IMR-90 (cell line): ENCODE measurements at regions not wholly inside any gene's neighbourhood (a gene's known extent, or its start where the extent isn't known, plus 50 kb on each side); places are given as distances from the start of the nearest gene placed in this dataset.

Source experiments
- ATAC-seq: fragments of 200-7000 bp; cut with Tn5 transposase; 2 replicates; pipeline ENCODE4 v1.9.1; 2020; ENCODE audit warnings: low read depth, mild to moderate bottlenecking, moderate library complexity
- BruUV-seq: library from RNA; stranded (reverse); fragments of 400-500 nt; replicated peaks from 2 replicates; lab custom pipeline; 2021; lab: Mats Ljungman, UMichigan
- CTCF ChIA-PET: fragments of 300-600 bp; formaldehyde crosslinking; extraction: SDS; loops from one replicate; lab custom pipeline; 2021; ENCODE audit warnings: antibody characterized with exemption; lab: Yijun Ruan, JAX
- POLR2A ChIA-PET: fragments of 300-600 bp; sonication (Branson Sonifier 250); formaldehyde crosslinking; loops from one replicate; lab custom pipeline; 2022; ENCODE audit warnings: antibody characterized with exemption; ENCODE audit not compliant: unreplicated experiment; lab: Charles Lee
- DNase-seq: peaks from one replicate; pipeline ENCODE4 v3.0.0; 2013
- H2AFZ ChIP-seq: replicated peaks from 2 replicates; pipeline ENCODE3; 2013; ENCODE audit warnings: low read length, mild to moderate bottlenecking; ENCODE audit not compliant: poor library complexity
- H2AK5ac ChIP-seq: 2 replicates; pipeline ENCODE4 v1.6.1; 2013; ENCODE audit warnings: low read depth, low read length, inconsistent platforms
- H2AK9ac ChIP-seq: replicated peaks from 2 replicates; pipeline ENCODE3; 2013; ENCODE audit warnings: mild to moderate bottlenecking, low read depth, low read length, moderate library complexity; ENCODE audit not compliant: poor library complexity
- H2BK120ac ChIP-seq: 2 replicates; pipeline ENCODE4 v1.6.1; 2013; ENCODE audit warnings: low read depth, low read length, inconsistent platforms
- H2BK15ac ChIP-seq: 3 replicates; pipeline ENCODE4 v1.6.1; 2013; ENCODE audit warnings: low read depth, low read length, inconsistent platforms
- H2BK20ac ChIP-seq: 2 replicates; pipeline ENCODE4 v1.6.1; 2013; ENCODE audit warnings: low read depth, mild to moderate bottlenecking, inconsistent platforms, low read length, moderate library complexity
- H2BK5ac ChIP-seq: 2 replicates; pipeline ENCODE4 v1.6.1; 2013; ENCODE audit warnings: mild to moderate bottlenecking, low read depth, low read length, inconsistent platforms; ENCODE audit not compliant: poor library complexity, severe bottlenecking
- H3K14ac ChIP-seq: replicated peaks from 2 replicates; pipeline ENCODE4 v1.6.1; 2013; ENCODE audit warnings: low read depth, low read length, inconsistent platforms
- H3K18ac ChIP-seq: 2 replicates; pipeline ENCODE4 v1.6.1; 2013; ENCODE audit warnings: low read depth, low read length, control low read depth
- H3K23ac ChIP-seq: 2 replicates; pipeline ENCODE4 v1.6.1; 2013; ENCODE audit warnings: low read depth, low read length, inconsistent platforms
- H3K27ac ChIP-seq: 2 replicates; pipeline ENCODE4 v1.5.1; 2013; ENCODE audit warnings: mild to moderate bottlenecking, control low read depth, low read length; ENCODE audit not compliant: insufficient read depth
- H3K27me3 ChIP-seq: 2 replicates; pipeline ENCODE4 v1.6.1; 2013; ENCODE audit warnings: low read length; ENCODE audit not compliant: control insufficient read depth, insufficient read depth
- H3K36me3 ChIP-seq: 2 replicates; pipeline ENCODE4 v1.6.1; 2013; ENCODE audit warnings: low read length, mixed read lengths; ENCODE audit not compliant: control insufficient read depth, insufficient read depth
- H3K4ac ChIP-seq: 2 replicates; pipeline ENCODE4 v1.6.1; 2013; ENCODE audit warnings: low read depth, low read length, inconsistent platforms
- H3K4me1 ChIP-seq: 2 replicates; pipeline ENCODE4 v1.6.1; 2013; ENCODE audit warnings: low read length, mixed read lengths; ENCODE audit not compliant: control insufficient read depth, insufficient read depth
- H3K4me2 ChIP-seq: 2 replicates; pipeline ENCODE4 v1.6.1; 2013; ENCODE audit warnings: low read depth, mild to moderate bottlenecking, control low read depth, low read length, moderate library complexity
- H3K4me3 ChIP-seq: 2 replicates; pipeline ENCODE4 v1.5.1; 2013; ENCODE audit warnings: low read depth, mild to moderate bottlenecking, control low read depth, low read length, moderate library complexity; ENCODE audit not compliant: insufficient read depth
- H3K56ac ChIP-seq: 2 replicates; pipeline ENCODE4 v1.6.1; 2013; ENCODE audit warnings: low read length, inconsistent platforms; ENCODE audit not compliant: insufficient read depth; ENCODE audit errors: extremely low read depth
- H3K79me1 ChIP-seq, 2 experiments: 2 replicates each; pipeline ENCODE4 v1.6.1; 2013; ENCODE audit warnings: low read length in 2 of 2, inconsistent platforms in 1 of 2, low read depth in 1 of 2
- H3K9ac ChIP-seq: 2 replicates; pipeline ENCODE4 v1.6.1; 2013; ENCODE audit warnings: low read depth, low read length, control low read depth
- H3K9me1 ChIP-seq: 2 replicates; pipeline ENCODE4 v1.6.1; 2013; ENCODE audit warnings: low read length, inconsistent platforms; ENCODE audit not compliant: insufficient read depth
- H3K9me3 ChIP-seq: 2 replicates; pipeline ENCODE4 v1.6.1; 2013; ENCODE audit warnings: low read length; ENCODE audit not compliant: control insufficient read depth, insufficient read depth
- H4K20me1 ChIP-seq: 2 replicates; pipeline ENCODE4 v1.6.1; 2013; ENCODE audit warnings: low read length, inconsistent platforms; ENCODE audit not compliant: insufficient read depth
- H4K5ac ChIP-seq: 2 replicates; pipeline ENCODE4 v1.6.1; 2013; ENCODE audit warnings: mild to moderate bottlenecking, low read depth, low read length, control low read depth
- H4K8ac ChIP-seq, 2 experiments: 2 replicates each; pipeline ENCODE4 v1.6.1; 2013; ENCODE audit warnings: low read depth in 2 of 2, low read length in 2 of 2, control low read depth in 1 of 2, inconsistent platforms in 1 of 2
- H4K91ac ChIP-seq: 2 replicates; pipeline ENCODE4 v1.6.1; 2013; ENCODE audit warnings: low read depth, low read length, inconsistent platforms; ENCODE audit not compliant: insufficient read depth
- BHLHE40 ChIP-seq: fragments of 150-350 bp; IDR thresholded peaks from 2 replicates; pipeline ENCODE4 v1.6.1; 2016; ENCODE audit warnings: mild to moderate bottlenecking, low read depth, low read length
- ELK1 ChIP-seq: fragments of 150-350 bp; IDR thresholded peaks from 2 replicates; pipeline ENCODE4 v1.6.1; 2016; ENCODE audit warnings: low read depth, mild to moderate bottlenecking, low read length, moderate library complexity, borderline replicate concordance
- FOS ChIP-seq: fragments of 150-350 bp; IDR thresholded peaks from 2 replicates; pipeline ENCODE4 v1.6.1; 2016; ENCODE audit warnings: low read depth, low read length
- MAZ ChIP-seq: IDR thresholded peaks from 2 replicates; pipeline ENCODE4 v1.6.1; 2012; ENCODE audit warnings: low read depth, mild to moderate bottlenecking, low read length, improper control_type of control experiment, moderate library complexity, borderline replicate concordance
- NFE2L2 ChIP-seq: fragments of 150-350 bp; IDR thresholded peaks from 2 replicates; pipeline ENCODE4 v1.6.1; 2016; ENCODE audit warnings: low read depth, mild to moderate bottlenecking, low read length
- POLR2A ChIP-seq: IDR thresholded peaks from 2 replicates; pipeline ENCODE4 v1.6.1; 2012; ENCODE audit warnings: mild to moderate bottlenecking, low read depth, low read length
- RAD21 ChIP-seq: IDR thresholded peaks from 2 replicates; pipeline ENCODE4 v1.6.1; 2012; ENCODE audit warnings: low read length, improper control_type of control experiment
- RCOR1 ChIP-seq: IDR thresholded peaks from 2 replicates; pipeline ENCODE4 v1.6.1; 2012; ENCODE audit warnings: mild to moderate bottlenecking, low read length, improper control_type of control experiment; ENCODE audit not compliant: insufficient replicate concordance
- RFX5 ChIP-seq: IDR thresholded peaks from 2 replicates; pipeline ENCODE4 v1.8.0; 2012; ENCODE audit warnings: low read depth, mild to moderate bottlenecking, low read length, moderate library complexity
- SMC3 ChIP-seq: fragments of 150-350 bp; IDR thresholded peaks from 2 replicates; pipeline ENCODE4 v1.6.1; 2016; ENCODE audit warnings: low read depth, mild to moderate bottlenecking, antibody characterized with exemption, low read length, moderate library complexity
- WGBS, 2 experiments: methylation state at CpG; one replicate each; pipeline versions ENCODE4 v1.1.5 to v1.1.7; 2013; ENCODE audit warnings: missing lambda C conversion rate in 2 of 2; ENCODE audit not compliant: insufficient read length in 1 of 2; ENCODE audit errors: extremely low coverage in 2 of 2; 5-methylcytosine and 5-hydroxymethylcytosine counted together
- dilution Hi-C: fragments of 300-500 bp; cut with HindIII; formaldehyde crosslinking; loops from one replicate; pipeline ENCODE4 v1.14.3; 2018; ENCODE audit warnings: low sequenced_read_pairs; ENCODE audit not compliant: unreplicated experiment
- in situ Hi-C: fragments of 300-500 bp; cut with MboI; formaldehyde crosslinking; loops from 3 replicates; pipeline ENCODE4 v1.14.3; 2019; ENCODE audit warnings: low sequenced_read_pairs, inconsistent platforms, mixed read lengths
- intact Hi-C: fragments of 100-400 bp; cut with micrococcal nuclease; formaldehyde crosslinking; loops from 2 replicates; pipeline ENCODE4 v1.10.0; 2022

- H2AK9ac ChIP-seq: no peak overlapping the region
- intact Hi-C loops (no loop called here), in situ Hi-C loops (no loop called here), dilution Hi-C loops (no loop called here)
- no peak overlapping the region for H2BK20ac ChIP-seq
- H3K9me1 ChIP-seq: no peaks in the 10 kb centered on the region
- H4K91ac ChIP-seq: no peak overlapping the region
- H4K20me1 ChIP-seq: no peaks in the 10 kb centered on the region
- no peak overlapping the region for H2BK5ac ChIP-seq
- no peaks in the 10 kb centered on the region for H3K27me3 ChIP-seq
- no peak overlapping the region for H2AK5ac ChIP-seq
- no peak overlapping the region for H3K9ac ChIP-seq
- H3K9me3 ChIP-seq: no peaks in the 10 kb centered on the region
- H4K8ac ChIP-seq: no peak overlapping the region
- no peak overlapping the region for H3K56ac ChIP-seq
- H3K18ac ChIP-seq: no peak overlapping the region
- no peak overlapping the region for H3K23ac ChIP-seq
- H2AFZ ChIP-seq: no peak overlapping the region
- TF ChIP-seq SMC3: no peak
- TF ChIP-seq ELK1: no peak
- no peak for TF ChIP-seq MAZ
- no peak for TF ChIP-seq POLR2A
- TF ChIP-seq FOS: no peak
- TF ChIP-seq RCOR1: no peak
- no peak for TF ChIP-seq BHLHE40
- no peak for TF ChIP-seq RAD21
- no peak for TF ChIP-seq NFE2L2
- no peak for TF ChIP-seq RFX5
- no peak overlapping the region for H3K14ac ChIP-seq
- no peak overlapping the region for H2BK15ac ChIP-seq
- H2BK120ac ChIP-seq: no peak overlapping the region
- H3K4ac ChIP-seq: no peak overlapping the region
- no peak overlapping the region for H3K27ac ChIP-seq
- H3K4me1 ChIP-seq: no peaks in the 10 kb centered on the region
- no CpG with 5 or more reads among the region's 2 CpGs for WGBS, 2 experiments
- no peak for ATAC-seq
- DNase-seq: no peak
- H3K4me3 ChIP-seq: no peak overlapping the region
- H3K79me1 ChIP-seq: no peaks in the 10 kb centered on the region
- H4K5ac ChIP-seq: no peak overlapping the region
- no TSS peak for BruUV-seq
- no peaks in the 10 kb centered on the region for H3K36me3 ChIP-seq
- H3K4me2 ChIP-seq: no peak overlapping the region
- POLR2A ChIA-PET: no interaction called here
- CTCF ChIA-PET: interaction anchor here (1.2 kb wide), 1 partner anchor 54 kb away, joined by 3 read pairs; no protein-coding TSS in a partner anchor
Observed at GRCh38 chr7:25619381-25619780, 391.1 kb upstream of the NPVF start.
